ENCODE measurements at regions not wholly inside any gene's neighbourhood (a gene's known extent, or its start where the extent isn't known, plus 50 kb on each side); places are given as distances from the start of the nearest gene placed in this dataset.

GRCh38 chr16:27717726-27718125 lies 167.8 kb downstream of the KATNIP start:
- TF ChIP-seq POLR2AphosphoS5 (IDR thresholded peaks at IDR 0.05; ENCODE audit: low read depth, low read length) = no peak
- no peak for TF ChIP-seq PBX3 (IDR thresholded peaks at IDR 0.05)
- no peak for TF ChIP-seq TAF1 (IDR thresholded peaks at IDR 0.05; ENCODE audit: borderline replicate concordance, low read depth, low read length)

Data from SK-N-SH (cell line).